Activated naive CD4-positive, alpha-beta T cell treated with anti-CD3 and anti-CD28 coated beads, Interleukin-2, amount 50 U/mL, for 72 hours (primary cell): ENCODE measurements at regions not wholly inside any gene's neighbourhood (a gene's known extent, or its start where the extent isn't known, plus 50 kb on each side); places are given as distances from the start of the nearest gene placed in this dataset.

Experiments
- ATAC-seq, 2 donors: fragments of 150-1000 bp; cut with Tn5 transposase; 2 replicates each; pipeline ENCODE4 v1.10.0; 2021; ENCODE audit warnings: mild to moderate bottlenecking in 2 of 2, moderate library complexity in 2 of 2
- DNase-seq, 2 donors: peaks; one replicate each; pipeline ENCODE4 v3.0.0; 2021 to 2022; ENCODE audit warnings: low spot score in 2 of 2
- H3K27ac Mint-ChIP-seq, 2 donors: one replicate each; pipeline ENCODE4 v1.8.0; 2022; ENCODE audit warnings: mild to moderate bottlenecking in 2 of 2, mixed read lengths in 2 of 2
- H3K36me3 Mint-ChIP-seq, 2 donors: one replicate each; pipeline ENCODE4 v1.8.0; 2022; ENCODE audit warnings: mixed read lengths in 2 of 2
- H3K9me3 Mint-ChIP-seq, 2 donors: one replicate each; pipeline ENCODE4 v1.8.0; 2022; ENCODE audit warnings: mixed read lengths in 2 of 2

GRCh38 chr7:52472006-52472620 lies 563.3 kb upstream of the POM121L12 start:
- no peak for DNase-seq
- Mint-ChIP-seq H3K27ac (no peak overlapping the region), H3K36me3 (no peaks in the 10 kb centered on the region), H3K9me3 (peaks cover 19 to 26% of the 10 kb centered on the region in 2 donors)
- ATAC-seq: no peak

GRCh38 chr7:52465216-52465615 lies 570.2 kb upstream of the POM121L12 start:
- Mint-ChIP-seq H3K36me3 (no peaks in the 10 kb centered on the region), H3K9me3 (peaks cover 4 to 26% of the 10 kb centered on the region in 2 donors), H3K27ac (no peak overlapping the region)
- ATAC-seq: no peak
- no peak for DNase-seq

GRCh38 chr7:52463341-52463740 lies 572.1 kb upstream of the POM121L12 start:
- DNase-seq (no peak), ATAC-seq (no peak)
- Mint-ChIP-seq H3K36me3 (no peaks in the 10 kb centered on the region), H3K27ac (no peak overlapping the region), H3K9me3 (peaks cover 0 to 28% of the 10 kb centered on the region in 2 donors)

GRCh38 chr7:52462474-52462873 lies 573.0 kb upstream of the POM121L12 start:
- no peaks in the 10 kb centered on the region for H3K36me3 Mint-ChIP-seq
- peaks cover 0 to 31% of the 10 kb centered on the region in 2 donors for H3K9me3 Mint-ChIP-seq
- DNase-seq: no peak
- no peak overlapping the region for H3K27ac Mint-ChIP-seq
- ATAC-seq: no peak

- DNase-seq: no peak
- H3K36me3 Mint-ChIP-seq: peaks cover 0 to 4% of the 10 kb centered on the region in 2 donors
These were observed 579.9 kb upstream of the POM121L12 start for GRCh38 chr7:52455571-52455970.

GRCh38 chr7:52450816-52451215 lies 584.6 kb upstream of the POM121L12 start:
- DNase-seq: no peak
- ATAC-seq: no peak
- Mint-ChIP-seq H3K36me3 (peaks cover 0 to 4% of the 10 kb centered on the region in 2 donors), H3K9me3 (peaks cover 5 to 9% of the 10 kb centered on the region in 2 donors), H3K27ac (no peak overlapping the region)

More at GRCh38 chr7:52455571-52455970, 579.9 kb upstream of the POM121L12 start:
- peaks cover 5 to 23% of the 10 kb centered on the region in 2 donors for H3K9me3 Mint-ChIP-seq
- no peak overlapping the region for H3K27ac Mint-ChIP-seq
- no peak for ATAC-seq

GRCh38 chr7:52447581-52448180 lies 587.8 kb upstream of the POM121L12 start:
- peaks cover 5 to 9% of the 10 kb centered on the region in 2 donors for H3K9me3 Mint-ChIP-seq
- ATAC-seq (no peak), DNase-seq (no peak)
- H3K27ac Mint-ChIP-seq: no peak overlapping the region
- H3K36me3 Mint-ChIP-seq: peaks cover 0 to 9% of the 10 kb centered on the region in 2 donors

- no peak overlapping the region for H3K27ac Mint-ChIP-seq
- peaks cover 0 to 7% of the 10 kb centered on the region in 2 donors for H3K9me3 Mint-ChIP-seq
- ATAC-seq: no peak
- no peaks in the 10 kb centered on the region for H3K36me3 Mint-ChIP-seq
- no peak for DNase-seq
These were observed 599.2 kb upstream of the POM121L12 start for GRCh38 chr7:52436278-52436677.

GRCh38 chr7:52431082-52431815 lies 604.2 kb upstream of the POM121L12 start:
- no peak for ATAC-seq
- peaks cover 0 to 16% of the 10 kb centered on the region in 2 donors for H3K36me3 Mint-ChIP-seq
- H3K9me3 Mint-ChIP-seq: peaks cover 13 to 22% of the 10 kb centered on the region in 2 donors
- H3K27ac Mint-ChIP-seq: no peak overlapping the region
- DNase-seq: no peak

GRCh38 chr7:52423251-52423650 lies 612.2 kb upstream of the POM121L12 start:
- H3K27ac Mint-ChIP-seq: no peak overlapping the region
- peaks cover 0 to 7% of the 10 kb centered on the region in 2 donors for H3K9me3 Mint-ChIP-seq
- ATAC-seq: no peak
- no peak for DNase-seq
- H3K36me3 Mint-ChIP-seq: no peaks in the 10 kb centered on the region

GRCh38 chr7:52413051-52413450 lies 622.4 kb upstream of the POM121L12 start:
- H3K9me3 Mint-ChIP-seq: peaks cover 0 to 20% of the 10 kb centered on the region in 2 donors
- ATAC-seq (no peak), DNase-seq (no peak)
- H3K36me3 Mint-ChIP-seq: no peaks in the 10 kb centered on the region
- no peak overlapping the region for H3K27ac Mint-ChIP-seq

GRCh38 chr7:52410032-52410431 lies 625.4 kb upstream of the POM121L12 start:
- ATAC-seq (no peak), DNase-seq (no peak)
- peaks cover 0 to 16% of the 10 kb centered on the region in 2 donors for H3K9me3 Mint-ChIP-seq
- H3K36me3 Mint-ChIP-seq: no peaks in the 10 kb centered on the region
- no peak overlapping the region for H3K27ac Mint-ChIP-seq

GRCh38 chr7:52406808-52407207 lies 628.6 kb upstream of the POM121L12 start:
- DNase-seq: no peak
- H3K36me3 Mint-ChIP-seq: no peaks in the 10 kb centered on the region
- no peak for ATAC-seq
- peaks cover 0 to 8% of the 10 kb centered on the region in 2 donors for H3K9me3 Mint-ChIP-seq
- H3K27ac Mint-ChIP-seq: no peak overlapping the region

GRCh38 chr7:52382731-52383130 lies 652.7 kb upstream of the POM121L12 start:
- DNase-seq (no peak), ATAC-seq (no peak)
- no peak overlapping the region for H3K27ac Mint-ChIP-seq
- no peaks in the 10 kb centered on the region for H3K36me3 Mint-ChIP-seq
- H3K9me3 Mint-ChIP-seq: peaks cover 10 to 25% of the 10 kb centered on the region in 2 donors

- Mint-ChIP-seq H3K9me3 (peaks cover 0 to 22% of the 10 kb centered on the region in 2 donors), H3K36me3 (no peaks in the 10 kb centered on the region), H3K27ac (no peak overlapping the region)
- ATAC-seq (no peak), DNase-seq (no peak)
These were observed 665.5 kb upstream of the POM121L12 start for GRCh38 chr7:52369922-52370321.

GRCh38 chr7:52365349-52365748 lies 670.1 kb upstream of the POM121L12 start:
- peaks cover 0 to 24% of the 10 kb centered on the region in 2 donors for H3K9me3 Mint-ChIP-seq
- no peak overlapping the region for H3K27ac Mint-ChIP-seq
- H3K36me3 Mint-ChIP-seq: peaks cover 0 to 5% of the 10 kb centered on the region in 2 donors
- ATAC-seq (no peak), DNase-seq (no peak)

- Mint-ChIP-seq H3K27ac (no peak overlapping the region), H3K36me3 (peaks cover 0 to 5% of the 10 kb centered on the region in 2 donors), H3K9me3 (peaks cover 3 to 33% of the 10 kb centered on the region in 2 donors)
- DNase-seq (no peak), ATAC-seq (no peak)
These were observed 672.9 kb upstream of the POM121L12 start for GRCh38 chr7:52362521-52362920.
